ENCODE measurements at regions not wholly inside any gene's neighbourhood (a gene's known extent, or its start where the extent isn't known, plus 50 kb on each side); places are given as distances from the start of the nearest gene placed in this dataset.

GRCh38 chr6:148249679-148250375 lies 92.8 kb upstream of the SASH1 start:
- no peak for DNase-seq
- intact Hi-C loops (cut with DNase I) = no loop called here
- 59 to 68% methylated on average over 5 of the region's 5 CpGs for WGBS, 2 donors

GRCh38 chr6:148250975-148251685 lies 91.5 kb upstream of the SASH1 start:
- Histone ChIP-seq H3K4me1 (peaks cover 13% of the 10 kb centered on the region), H3K27me3 (no peaks in the 10 kb centered on the region), H3K4me3 (no peak overlapping the region), H3K36me3 (replicated peaks in 1 of 2; ENCODE audit: insufficient read depth in 1 of 2, low read depth in 2 of 2) (no peaks in the 10 kb centered on the region), H3K27ac (no peak overlapping the region), H3K9me3 (no peaks in the 10 kb centered on the region)
- DNase-seq = peak in 1 of 4 donors; percentile 15
- intact Hi-C loops (cut with DNase I) = no loop called here
- peak in 6 of 7 experiments; percentile 26 to 67 (median 62) for TF ChIP-seq CTCF (IDR thresholded peaks at IDR 0.05)
- TF ChIP-seq POLR2A (IDR thresholded peaks at IDR 0.05) = no peak
- no peak for ATAC-seq
- 16 to 28% methylated on average over 4 of the region's 4 CpGs for WGBS, 2 donors

More at GRCh38 chr6:148249679-148250375, 92.8 kb upstream of the SASH1 start:
- Histone ChIP-seq H3K4me3 (no peak overlapping the region), H3K27me3 (no peaks in the 10 kb centered on the region), H3K9me3 (no peaks in the 10 kb centered on the region), H3K27ac (peak overlapping the region in 1 of 4 donors; percentile 16), H3K4me1 (peaks cover 13% of the 10 kb centered on the region), H3K36me3 (replicated peaks in 1 of 2; ENCODE audit: insufficient read depth in 1 of 2, low read depth in 2 of 2) (no peaks in the 10 kb centered on the region)
- TF ChIP-seq POLR2A (IDR thresholded peaks at IDR 0.05) (no peak), CTCF (IDR thresholded peaks at IDR 0.05) (no peak)
- no peak for ATAC-seq

- DNase-seq (no peak), ATAC-seq (no peak)
- H3K4me3 ChIP-seq = no peak overlapping the region
- no peak overlapping the region for H3K27ac ChIP-seq
- no peaks in the 10 kb centered on the region for H3K9me3 ChIP-seq
- no peaks in the 10 kb centered on the region for H3K36me3 ChIP-seq (replicated peaks in 1 of 2; ENCODE audit: insufficient read depth in 1 of 2, low read depth in 2 of 2)
- intact Hi-C loops (cut with DNase I) = no loop called here
- peaks cover 13% of the 10 kb centered on the region for H3K4me1 ChIP-seq
- no peak for TF ChIP-seq POLR2A (IDR thresholded peaks at IDR 0.05)
- no peak for TF ChIP-seq CTCF (IDR thresholded peaks at IDR 0.05)
- H3K27me3 ChIP-seq = no peaks in the 10 kb centered on the region
- 63% methylated on average over 7 of the region's 7 CpGs for WGBS, 2 donors
These were observed 90.7 kb upstream of the SASH1 start for GRCh38 chr6:148251891-148252290.

- Histone ChIP-seq H3K9me3 (no peaks in the 10 kb centered on the region), H3K27ac (no peak overlapping the region), H3K4me3 (no peak overlapping the region), H3K4me1 (no peaks in the 10 kb centered on the region), H3K27me3 (no peaks in the 10 kb centered on the region), H3K36me3 (replicated peaks in 1 of 2; ENCODE audit: insufficient read depth in 1 of 2, low read depth in 2 of 2) (no peaks in the 10 kb centered on the region)
- DNase-seq (no peak), ATAC-seq (no peak)
- 89 to 91% methylated on average over 6 of the region's 6 CpGs for WGBS, 2 donors
- TF ChIP-seq CTCF (IDR thresholded peaks at IDR 0.05) = no peak
- no peak for TF ChIP-seq POLR2A (IDR thresholded peaks at IDR 0.05)
- intact Hi-C loops (cut with DNase I) = no loop called here
These were observed 84.8 kb upstream of the SASH1 start for GRCh38 chr6:148257810-148258209.

Measured in body of pancreas (tissue), 4 donors.